ENCODE measurements at regions not wholly inside any gene's neighbourhood (a gene's known extent, or its start where the extent isn't known, plus 50 kb on each side); places are given as distances from the start of the nearest gene placed in this dataset.

- intact Hi-C loops (cut with micrococcal nuclease) = no loop called here
Observed at GRCh38 chr6:126904176-126904575, 214.3 kb upstream of the RSPO3 start.

DNA sequence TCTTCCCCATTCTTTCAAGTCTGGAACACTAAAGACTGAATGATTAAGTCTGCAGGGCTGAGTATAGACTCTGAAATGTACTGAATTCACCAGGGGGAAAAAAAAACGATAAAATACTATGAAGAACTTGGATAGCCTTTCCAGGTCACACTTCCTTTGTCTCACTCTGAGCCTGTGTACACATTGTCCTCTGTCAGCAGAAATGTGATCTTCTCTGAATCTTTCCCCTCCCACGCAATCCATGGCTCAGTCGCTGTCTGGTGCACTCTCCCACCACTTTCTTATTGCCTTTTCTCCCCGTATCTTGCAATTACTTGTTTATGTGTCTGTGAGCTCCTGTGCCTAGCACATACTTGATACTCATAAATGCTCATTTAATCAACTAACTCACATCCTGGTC lies 212.6 kb upstream of the RSPO3 start:
- intact Hi-C loops (cut with micrococcal nuclease) = no loop called here

- intact Hi-C loops (cut with micrococcal nuclease) = no loop called here
Observed at GRCh38 chr6:126907312-126907711, 211.2 kb upstream of the RSPO3 start.

GRCh38 chr6:126907996-126908395 lies 210.5 kb upstream of the RSPO3 start:
- intact Hi-C loops (cut with micrococcal nuclease) = no loop called here

DNA sequence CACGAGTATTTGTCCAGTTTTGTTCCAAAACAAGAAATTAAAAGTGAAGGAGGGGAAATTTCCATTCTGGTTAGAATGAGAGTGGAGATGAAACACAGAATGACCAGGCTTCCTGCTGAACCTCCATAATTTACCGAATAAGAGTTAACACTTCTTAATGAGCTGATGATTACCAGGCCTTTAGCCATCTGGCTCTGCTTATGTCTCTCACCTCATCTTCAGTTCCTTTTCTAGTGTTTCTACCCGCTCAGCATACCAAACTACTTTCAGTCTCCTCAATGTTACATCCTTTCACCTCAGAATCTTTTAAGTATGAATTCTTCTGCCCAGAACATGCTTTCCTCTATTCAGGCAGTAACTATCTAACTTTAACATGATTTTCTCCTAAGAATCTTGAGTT lies 209.0 kb upstream of the RSPO3 start:
- intact Hi-C loops (cut with micrococcal nuclease) = no loop called here

DNA sequence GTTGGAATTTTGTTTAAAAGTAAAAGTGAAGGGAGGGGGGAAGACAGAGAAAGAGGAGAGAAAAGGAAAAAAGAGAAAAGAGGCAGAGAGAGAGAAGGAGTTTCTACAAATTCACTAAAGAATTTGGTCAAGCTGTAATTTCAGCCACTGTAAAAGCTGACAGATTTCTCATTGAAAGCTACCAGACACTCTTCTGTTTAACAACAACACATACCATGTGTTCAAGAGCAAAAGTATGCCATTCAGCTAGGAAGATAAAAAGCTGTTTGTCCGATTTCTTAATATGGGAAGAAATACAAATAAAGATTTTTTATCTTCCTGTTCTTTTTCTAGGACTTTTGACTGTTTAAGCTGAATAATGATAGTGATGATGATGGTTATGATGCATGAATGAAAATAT lies 204.8 kb upstream of the RSPO3 start:
- intact Hi-C loops (cut with micrococcal nuclease) = no loop called here

DNA sequence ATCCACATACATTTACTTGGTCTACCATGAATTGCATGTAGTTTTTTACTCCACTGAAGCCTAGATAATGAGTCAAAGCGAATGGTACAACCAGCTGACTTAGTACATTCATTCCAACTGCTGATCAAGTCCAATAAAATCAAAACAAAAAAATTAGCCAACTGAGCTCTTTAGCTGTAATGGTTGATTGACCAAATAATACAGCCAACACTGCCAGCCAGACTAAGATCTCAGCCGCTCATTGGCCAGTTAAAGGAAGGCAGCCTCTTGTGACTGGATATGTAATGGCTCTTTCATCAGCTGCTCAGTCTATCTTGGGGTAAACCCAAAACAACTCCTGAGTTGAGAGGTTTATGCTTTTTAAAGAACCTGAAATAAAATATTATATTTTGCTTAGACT lies 204.3 kb upstream of the RSPO3 start:
- intact Hi-C loops (cut with micrococcal nuclease) = no loop called here

- intact Hi-C loops (cut with micrococcal nuclease) = no loop called here
Observed at GRCh38 chr6:126914801-126915200, 203.7 kb upstream of the RSPO3 start.

DNA sequence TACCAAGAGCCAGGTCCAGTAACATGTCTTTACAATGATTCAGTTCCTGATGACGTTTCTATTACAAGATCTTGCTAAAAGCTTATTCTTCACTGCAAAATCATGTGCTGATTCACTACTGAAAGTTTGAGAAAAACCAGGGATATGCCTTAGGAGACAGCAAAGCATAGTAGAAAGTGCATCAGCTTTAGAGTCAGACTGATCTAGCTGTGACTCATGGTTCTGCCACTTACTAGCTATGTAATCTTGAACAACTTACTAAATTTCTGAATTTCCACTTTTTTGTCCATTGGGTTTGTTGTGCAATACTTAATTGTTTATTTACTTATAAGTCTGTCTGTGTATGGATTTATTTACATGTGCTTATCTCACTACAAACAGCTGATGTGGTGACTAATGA lies 198.5 kb upstream of the RSPO3 start:
- intact Hi-C loops (cut with micrococcal nuclease) = no loop called here

DNA sequence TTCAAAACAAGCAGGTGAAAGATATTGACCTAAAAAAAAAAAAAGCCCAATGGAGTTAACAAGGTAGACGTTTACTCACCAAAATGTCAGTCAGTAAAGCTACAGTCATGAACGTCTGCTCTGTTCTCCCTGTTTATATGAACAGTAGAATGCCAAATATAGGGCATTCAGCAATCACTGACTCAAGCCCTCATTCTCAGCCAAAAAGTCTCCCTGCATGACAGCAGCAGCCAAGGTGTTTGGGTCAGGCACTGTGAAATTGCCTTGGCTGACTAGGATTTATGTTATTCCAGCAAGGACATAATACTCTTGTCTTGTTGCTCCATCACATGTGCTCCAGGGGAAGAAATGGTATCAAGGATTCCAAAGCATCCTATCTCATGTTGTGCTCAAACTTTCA lies 194.7 kb upstream of the RSPO3 start:
- intact Hi-C loops (cut with micrococcal nuclease) = no loop called here

DNA sequence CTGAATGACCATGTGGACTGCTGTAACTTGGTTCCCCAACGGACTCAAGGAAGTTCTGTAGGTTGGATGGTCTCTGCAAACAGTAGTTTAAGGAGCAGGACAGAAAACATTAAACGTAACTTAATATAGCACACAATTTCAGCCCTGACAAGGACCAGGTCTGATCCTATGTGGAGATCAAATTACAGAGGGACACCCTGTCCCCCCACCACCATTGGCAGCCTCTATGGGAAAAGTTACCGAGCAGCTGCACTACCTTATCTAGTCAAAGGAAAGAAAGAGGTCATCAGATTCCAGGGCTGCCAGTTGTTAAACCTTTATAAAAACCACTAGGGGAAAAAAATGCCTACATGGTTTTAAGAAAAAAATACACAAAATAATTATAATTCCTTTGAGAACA lies 191.5 kb upstream of the RSPO3 start:
- intact Hi-C loops (cut with micrococcal nuclease) = no loop called here

- intact Hi-C loops (cut with micrococcal nuclease) = no loop called here
Observed at GRCh38 chr6:126927841-126928240, 190.6 kb upstream of the RSPO3 start.

DNA sequence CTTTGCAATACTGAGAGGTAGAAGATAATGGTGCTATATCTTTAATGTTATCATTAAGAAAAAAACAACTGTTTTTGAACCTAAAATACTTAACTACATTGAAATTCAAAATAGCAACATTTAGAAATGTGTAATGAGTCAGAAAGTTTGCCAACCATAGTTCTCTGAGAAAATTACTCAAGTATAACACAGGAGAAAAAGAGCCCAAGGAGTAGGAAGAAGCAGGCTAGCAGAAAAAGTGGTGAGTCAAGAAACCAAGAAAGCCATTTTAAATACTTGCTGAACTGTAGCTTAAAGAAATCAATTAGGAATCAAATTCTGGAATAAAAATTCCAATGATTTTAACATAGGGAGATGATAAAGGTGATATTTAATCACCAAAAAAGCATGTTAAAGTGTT lies 181.0 kb upstream of the RSPO3 start:
- intact Hi-C loops (cut with micrococcal nuclease) = no loop called here

DNA sequence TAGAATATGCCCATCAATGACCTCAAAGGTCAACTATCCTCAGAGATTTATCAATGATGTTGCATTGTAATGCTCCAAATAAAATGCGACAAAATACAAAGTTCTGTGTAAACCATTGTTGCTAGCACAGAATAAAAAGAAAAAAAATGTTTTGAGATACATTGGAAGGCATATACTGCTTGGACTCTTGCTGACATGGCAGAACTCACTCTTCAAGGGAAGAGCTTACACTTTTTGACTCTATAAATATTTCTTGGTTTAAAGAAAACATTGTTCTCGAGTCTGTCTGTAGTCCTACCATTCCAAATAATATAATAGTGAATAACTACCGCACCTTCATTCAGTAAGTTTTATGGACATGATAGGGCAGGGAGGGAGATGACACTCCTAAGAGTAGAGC lies 178.7 kb upstream of the RSPO3 start:
- intact Hi-C loops (cut with micrococcal nuclease) = no loop called here

DNA sequence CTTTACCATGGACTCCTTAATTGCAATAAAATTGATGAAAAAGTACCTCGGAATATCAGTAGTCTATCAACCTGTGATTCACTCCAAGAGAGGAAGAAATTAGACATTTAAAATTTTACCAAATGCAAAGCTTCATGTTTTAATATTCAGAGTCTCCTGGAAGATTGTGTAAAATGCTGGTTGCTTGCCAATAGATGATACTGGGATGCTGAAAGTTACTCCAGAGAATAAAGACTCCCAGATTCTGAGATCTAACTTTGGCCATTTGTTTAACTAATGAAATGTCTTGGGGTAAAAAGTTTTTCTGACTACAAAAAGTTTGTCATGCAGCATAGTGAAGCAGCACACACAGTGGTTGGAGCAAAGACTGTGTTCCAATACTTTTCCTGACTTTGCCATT lies 176.7 kb upstream of the RSPO3 start:
- intact Hi-C loops (cut with micrococcal nuclease) = no loop called here

GRCh38 chr6:126944512-126944911 lies 174.0 kb upstream of the RSPO3 start:
- intact Hi-C loops (cut with micrococcal nuclease) = no loop called here

- intact Hi-C loops (cut with micrococcal nuclease) = no loop called here
Observed at GRCh38 chr6:126945150-126945685, 173.3 kb upstream of the RSPO3 start.

GRCh38 chr6:126945812-126946360 lies 172.6 kb upstream of the RSPO3 start:
- intact Hi-C loops (cut with micrococcal nuclease) = no loop called here

- intact Hi-C loops (cut with micrococcal nuclease) = no loop called here
Observed at GRCh38 chr6:126947070-126947469, 171.4 kb upstream of the RSPO3 start.

DNA sequence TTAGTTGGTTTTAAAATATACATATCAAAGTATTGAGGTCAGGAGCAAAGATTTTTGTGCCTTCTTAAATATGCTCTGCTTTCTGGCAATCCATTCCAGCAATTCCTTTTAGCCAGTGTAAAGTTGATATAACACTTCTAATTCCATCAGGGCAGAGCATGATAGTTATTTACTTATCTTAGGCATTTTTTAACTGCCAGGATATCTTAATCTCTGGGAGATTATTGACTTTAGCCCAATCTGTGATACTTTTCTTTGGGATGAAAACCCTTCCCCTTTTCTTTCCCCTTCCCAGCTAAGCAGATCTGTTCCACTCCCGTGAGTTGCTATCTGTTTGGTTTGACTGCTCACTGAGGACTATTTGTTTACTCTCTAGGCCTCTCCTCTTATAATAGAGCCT lies 168.7 kb upstream of the RSPO3 start:
- intact Hi-C loops (cut with micrococcal nuclease) = no loop called here

DNA sequence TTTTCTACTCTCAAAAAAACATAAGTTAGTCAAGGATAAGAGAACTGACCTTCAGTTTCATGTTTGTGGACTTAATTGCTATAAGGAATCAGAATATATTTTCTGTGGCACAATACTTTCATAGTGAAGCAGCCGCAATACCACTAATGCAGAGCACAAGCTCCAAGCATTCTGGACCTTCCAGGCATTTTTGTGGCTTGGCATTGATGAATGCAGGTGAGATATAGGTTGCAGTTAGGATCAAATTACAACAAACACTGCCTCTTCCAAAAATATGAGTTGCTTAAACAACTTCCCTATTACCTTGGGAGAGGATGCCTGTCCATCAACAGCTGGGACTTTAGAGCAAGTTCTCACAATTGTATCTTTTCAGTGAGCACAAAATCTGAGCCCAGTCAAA lies 162.8 kb upstream of the RSPO3 start:
- intact Hi-C loops (cut with micrococcal nuclease) = no loop called here

DNA sequence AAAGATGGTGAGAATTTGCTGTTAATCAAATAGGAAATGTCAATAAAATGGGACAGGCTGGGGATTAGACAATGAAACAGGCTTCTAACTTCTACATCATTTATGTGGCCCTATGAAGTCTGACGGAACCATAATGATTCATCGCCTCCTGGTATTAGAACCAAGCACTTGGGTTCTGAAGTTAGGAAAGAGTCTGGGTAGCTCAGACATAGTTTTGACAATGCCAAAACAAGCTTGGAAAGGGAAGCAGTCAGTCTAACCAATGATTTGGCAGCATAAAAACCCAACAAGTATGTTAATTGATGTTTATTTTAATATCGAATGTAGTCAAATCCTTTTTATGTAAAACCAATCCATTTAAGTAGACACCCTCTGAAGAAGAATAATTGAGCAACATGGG lies 160.8 kb upstream of the RSPO3 start:
- intact Hi-C loops (cut with micrococcal nuclease) = no loop called here

- intact Hi-C loops (cut with micrococcal nuclease) = no loop called here
Observed at GRCh38 chr6:126959765-126960164, 158.7 kb upstream of the RSPO3 start.

All from T-helper 2 cell treated with Interferon-gamma antibody and Interleukin-4, amounts not matched to agents 100 ng/mL and 5 ng/mL, for 36 hours (primary cell).